ENCODE measurements at regions not wholly inside any gene's neighbourhood (a gene's known extent, or its start where the extent isn't known, plus 50 kb on each side); places are given as distances from the start of the nearest gene placed in this dataset.
"Not testable (repeated sequence)": the region's sequence is repeated elsewhere in the genome, so short reads cannot be mapped to it uniquely, and the experiment has no call there.

- DNase-seq = no peak
These were observed 89.4 kb downstream of the PLXNA1 start for GRCh38 chr3:127072221-127072771.

- DNase-seq = peak; percentile 7
These were observed 90.3 kb downstream of the PLXNA1 start for GRCh38 chr3:127072971-127073783.

GRCh38 chr3:127073941-127074820, 91.3 kb downstream of the PLXNA1 start:
- no peak for DNase-seq

- DNase-seq = no peak
These were observed 92.0 kb downstream of the PLXNA1 start for GRCh38 chr3:127074900-127075360.

- not testable (repeated sequence) for DNase-seq
These were observed 93.5 kb downstream of the PLXNA1 start for GRCh38 chr3:127076166-127076992.

- no peak for DNase-seq
These were observed 94.2 kb downstream of the PLXNA1 start for GRCh38 chr3:127077068-127077467.

- DNase-seq = no peak
These were observed 94.7 kb downstream of the PLXNA1 start for GRCh38 chr3:127077505-127078064.

- DNase-seq = no peak
These were observed 95.7 kb downstream of the PLXNA1 start for GRCh38 chr3:127078626-127079025.

GRCh38 chr3:127079211-127079610, 96.3 kb downstream of the PLXNA1 start:
- no peak for DNase-seq

GRCh38 chr3:127081001-127081720, 98.2 kb downstream of the PLXNA1 start:
- DNase-seq = no peak

GRCh38 chr3:127082066-127082465, 99.2 kb downstream of the PLXNA1 start:
- no peak for DNase-seq

GRCh38 chr3:127083778-127084397, 101.0 kb downstream of the PLXNA1 start:
- DNase-seq = no peak

GRCh38 chr3:127084401-127084990, 101.6 kb downstream of the PLXNA1 start:
- DNase-seq = no peak

- DNase-seq = no peak
These were observed 102.7 kb downstream of the PLXNA1 start for GRCh38 chr3:127085576-127085975.

- DNase-seq = not testable (repeated sequence)
These were observed 103.7 kb downstream of the PLXNA1 start for GRCh38 chr3:127086591-127086990.

- no peak for DNase-seq
These were observed 104.5 kb downstream of the PLXNA1 start for GRCh38 chr3:127087441-127087840.

GRCh38 chr3:127088511-127089351, 104.2 kb upstream of the PRR23E start:
- DNase-seq = no peak

- no peak for DNase-seq
These were observed 103.3 kb upstream of the PRR23E start for GRCh38 chr3:127089486-127090145.
